NCI-H526 (cell line): ENCODE measurements at regions not wholly inside any gene's neighbourhood (a gene's known extent, or its start where the extent isn't known, plus 50 kb on each side); places are given as distances from the start of the nearest gene placed in this dataset.
"Not testable (repeated sequence)": the region's sequence is repeated elsewhere in the genome, so short reads cannot be mapped to it uniquely, and the experiment has no call there.

ENCODE experiments used
- DNase-seq, 2 experiments: peaks; one replicate each; lab custom pipeline; 2025; lab: John Stamatoyannopoulos, UW

DNA sequence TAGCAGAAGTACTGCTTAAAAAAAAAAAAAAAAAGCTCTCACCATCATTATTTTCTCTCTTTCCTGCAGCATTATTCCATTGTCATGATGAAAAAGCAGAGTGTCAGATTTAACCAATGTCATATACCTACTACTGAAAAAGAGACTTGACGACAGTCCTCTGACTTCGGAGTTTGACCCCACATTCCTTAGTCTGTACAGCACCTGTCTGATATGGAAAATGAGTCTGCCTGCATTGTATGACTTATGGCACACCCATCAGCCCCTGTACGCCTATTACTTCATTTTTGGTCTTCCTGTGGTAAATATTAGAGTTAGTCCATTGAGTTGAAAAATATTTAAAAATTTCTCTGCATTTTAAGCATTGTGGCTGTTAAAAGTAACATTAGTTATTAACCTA, 54.5 kb upstream of the NOX4 start:
- no peak for DNase-seq

DNA sequence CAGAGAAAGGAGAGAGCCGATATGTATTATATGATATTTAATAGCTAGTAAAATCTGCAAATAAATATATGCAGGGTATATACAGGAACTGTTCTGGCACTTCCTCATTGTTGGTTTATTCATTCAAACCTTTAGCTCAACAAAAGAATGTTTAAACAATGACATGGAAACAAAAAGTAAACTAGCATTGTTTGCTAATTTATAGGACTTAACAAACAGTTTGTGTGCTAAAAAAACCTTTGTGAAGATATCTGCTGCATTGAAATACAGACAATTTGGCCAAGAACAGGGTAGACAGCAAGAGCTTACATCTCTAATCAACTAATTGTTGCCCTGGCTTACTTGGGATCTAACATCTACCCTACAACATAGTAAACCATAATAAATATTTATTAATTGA, 64.6 kb upstream of the NOX4 start:
- not testable (repeated sequence) for DNase-seq

DNA sequence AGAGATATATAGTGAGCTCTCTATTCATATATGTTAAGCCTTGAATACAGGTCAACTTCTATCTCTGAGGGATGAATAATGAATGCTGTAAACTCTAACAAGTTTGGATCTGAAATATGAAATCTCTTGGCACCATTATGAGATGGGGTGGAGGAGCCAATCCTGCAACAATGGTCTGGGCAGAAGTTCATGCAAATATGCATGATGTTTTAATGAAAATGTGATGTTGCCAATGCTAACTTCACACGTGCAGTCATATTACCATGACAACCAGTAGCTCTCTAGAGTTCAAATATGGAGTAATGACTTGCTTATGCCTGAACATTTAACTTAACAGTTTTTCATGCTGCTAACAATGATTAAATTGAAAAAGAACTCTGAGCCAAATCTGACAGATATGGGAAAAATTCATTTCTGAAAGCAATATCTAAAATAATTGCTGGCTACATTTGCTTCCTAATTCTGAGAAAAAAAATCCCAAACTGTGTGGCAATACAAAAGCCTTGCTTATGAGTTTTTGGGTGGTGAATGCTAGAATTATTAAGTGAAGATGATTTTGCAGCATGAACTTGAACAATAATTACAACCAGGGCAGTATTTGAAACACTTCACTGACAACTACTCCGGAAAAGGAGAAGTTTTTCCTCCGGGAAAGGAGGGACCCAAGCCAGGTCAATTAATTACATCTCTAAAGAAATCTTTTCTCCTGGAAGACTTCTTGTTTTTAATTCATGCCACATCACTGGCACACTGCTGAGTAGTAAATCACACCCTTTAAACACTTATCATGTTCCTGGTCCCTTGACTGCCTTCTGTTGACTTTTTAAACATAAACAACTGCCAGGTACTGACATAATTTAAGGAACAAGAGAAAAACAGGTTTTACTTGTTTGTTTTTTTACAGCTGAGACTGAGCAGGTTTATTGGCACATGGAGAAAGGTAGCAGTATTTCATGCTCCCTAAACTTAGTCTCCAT, 65.8 kb upstream of the NOX4 start:
- DNase-seq: peak; percentile 56 to 57

DNA sequence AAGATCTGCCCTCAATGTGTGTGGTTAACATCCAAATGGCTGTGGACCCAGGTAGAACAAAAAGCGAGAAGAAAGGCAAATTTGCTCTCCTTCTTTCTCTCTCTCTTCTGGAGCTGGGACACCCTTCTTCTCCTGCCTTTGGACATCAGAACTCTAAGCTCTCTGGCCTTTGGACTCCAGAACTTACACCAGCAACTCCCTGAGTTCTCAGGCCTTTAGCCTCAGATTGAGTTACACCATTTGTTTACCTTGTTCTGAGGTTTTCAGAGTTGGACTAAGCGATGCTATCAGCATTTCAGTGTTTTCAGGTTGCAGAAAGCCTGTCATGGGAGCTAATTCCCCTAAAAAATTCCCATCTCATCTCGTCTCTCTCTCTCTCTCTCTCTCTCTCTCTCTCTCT, 69.4 kb upstream of the NOX4 start:
- DNase-seq: not testable (repeated sequence)

DNA sequence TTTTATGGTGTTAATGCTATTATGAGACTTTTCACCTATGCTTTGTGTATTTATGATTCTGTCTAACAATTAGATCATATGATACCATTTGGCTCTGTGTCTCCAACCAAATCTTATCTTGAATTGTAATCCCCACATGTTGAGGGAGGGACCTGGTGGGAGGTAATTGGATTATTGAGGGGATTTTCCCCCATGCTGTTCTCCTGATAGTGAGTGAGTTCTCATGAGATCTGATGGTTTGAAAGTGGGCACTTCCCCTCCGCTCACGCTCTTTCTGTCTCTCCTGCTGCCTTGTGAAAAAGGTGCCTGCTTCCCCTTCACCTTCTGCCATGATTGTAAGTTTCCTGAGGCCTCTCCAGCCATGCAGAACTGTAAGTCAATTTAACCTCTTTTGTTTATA, 71.6 kb upstream of the NOX4 start:
- DNase-seq: not testable (repeated sequence)

DNA sequence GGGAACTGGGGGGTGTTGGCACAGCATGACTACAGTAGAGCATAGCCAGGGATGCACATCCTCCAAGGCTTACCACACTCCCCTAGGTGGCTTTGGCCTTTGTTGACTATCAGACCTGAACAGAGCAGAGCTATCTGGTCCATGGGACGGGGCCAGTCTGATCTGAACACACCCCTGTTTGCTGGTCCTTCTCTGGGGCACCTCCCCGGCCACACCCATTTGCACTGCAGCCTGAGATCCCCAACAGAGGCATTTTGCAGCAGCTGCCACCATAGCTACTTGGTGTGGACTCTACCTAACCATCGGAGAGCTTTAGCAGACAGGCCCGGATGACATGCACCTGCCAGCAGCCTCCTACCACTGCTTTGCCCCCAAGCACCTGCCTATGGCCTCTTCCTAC, 75.8 kb upstream of the NOX4 start:
- DNase-seq: no peak

DNA sequence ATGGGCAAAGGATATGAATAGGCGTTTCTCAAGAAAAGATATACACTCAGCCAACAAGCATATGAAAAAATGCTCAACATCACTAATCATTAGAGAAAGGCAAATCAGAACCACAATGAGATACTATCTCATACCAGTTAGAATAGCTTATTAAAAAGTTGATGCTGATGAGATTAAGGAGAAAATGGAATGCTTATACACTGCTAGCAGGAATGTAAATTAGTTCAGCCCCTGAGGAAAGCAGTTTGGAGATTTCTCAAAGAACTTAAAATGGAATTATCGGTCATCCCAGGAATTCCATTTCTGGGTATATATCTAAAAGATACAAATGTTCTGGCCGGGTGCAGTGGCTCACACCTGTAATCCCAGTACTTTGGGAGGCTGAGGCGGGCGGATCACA, 78.2 kb upstream of the NOX4 start:
- DNase-seq: not testable (repeated sequence)

DNA sequence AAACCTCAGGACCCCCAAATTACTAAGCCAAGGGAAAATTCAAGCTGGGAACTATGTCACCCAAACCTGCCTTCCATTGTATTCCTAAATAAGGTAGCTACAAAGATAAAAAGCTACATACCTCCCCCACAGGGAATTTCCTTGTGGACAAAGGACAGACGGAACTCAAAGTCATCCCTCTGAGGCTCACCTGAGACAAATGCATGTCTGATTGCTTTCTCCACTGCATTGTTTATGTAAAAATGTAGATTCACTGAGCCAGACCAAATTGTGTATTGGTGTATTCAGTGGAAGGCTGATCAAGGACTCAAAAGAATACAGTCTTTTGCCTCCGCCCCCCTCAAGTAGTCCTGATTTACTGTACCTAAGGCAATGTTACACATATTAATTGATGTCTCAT, 80.5 kb upstream of the NOX4 start:
- not testable (repeated sequence) for DNase-seq

DNA sequence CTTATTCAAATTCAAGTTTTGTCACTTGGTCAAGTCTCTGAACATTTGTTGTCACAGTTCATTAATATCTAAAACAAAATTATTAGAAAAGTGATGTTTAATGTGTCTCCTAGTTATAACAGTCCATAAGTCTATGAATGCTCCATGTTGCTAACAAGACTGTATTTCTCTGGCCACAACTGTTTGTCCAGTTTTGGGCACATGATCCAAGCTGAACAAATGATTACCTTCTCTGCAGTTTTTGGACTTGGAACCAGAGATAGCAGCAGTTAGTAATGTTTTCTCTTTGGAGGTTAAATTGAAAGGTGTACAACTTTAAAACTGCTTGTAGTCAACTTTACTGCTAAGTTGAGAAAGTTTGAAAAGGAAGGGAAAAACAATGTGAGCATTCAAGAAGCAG, 84.7 kb upstream of the NOX4 start:
- not testable (repeated sequence) for DNase-seq

DNA sequence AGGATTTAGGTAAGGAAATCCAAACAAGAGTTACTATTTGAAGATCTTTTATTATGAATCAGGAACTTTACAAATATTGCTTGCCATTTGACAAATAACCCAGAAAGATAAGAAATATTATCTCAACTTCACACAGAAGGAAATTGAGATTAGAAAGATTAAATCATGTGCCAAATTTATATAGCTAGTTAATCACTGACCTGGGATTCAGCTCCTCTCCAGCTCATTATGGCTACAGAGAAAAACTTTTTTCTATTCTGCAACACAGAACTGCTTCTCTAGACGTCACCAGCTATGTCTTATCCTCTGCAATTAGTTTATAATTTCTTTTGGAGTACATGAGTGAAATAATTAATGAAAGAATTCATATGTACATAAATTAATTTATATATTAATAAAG, 86.3 kb upstream of the NOX4 start:
- not testable (repeated sequence) for DNase-seq

DNA sequence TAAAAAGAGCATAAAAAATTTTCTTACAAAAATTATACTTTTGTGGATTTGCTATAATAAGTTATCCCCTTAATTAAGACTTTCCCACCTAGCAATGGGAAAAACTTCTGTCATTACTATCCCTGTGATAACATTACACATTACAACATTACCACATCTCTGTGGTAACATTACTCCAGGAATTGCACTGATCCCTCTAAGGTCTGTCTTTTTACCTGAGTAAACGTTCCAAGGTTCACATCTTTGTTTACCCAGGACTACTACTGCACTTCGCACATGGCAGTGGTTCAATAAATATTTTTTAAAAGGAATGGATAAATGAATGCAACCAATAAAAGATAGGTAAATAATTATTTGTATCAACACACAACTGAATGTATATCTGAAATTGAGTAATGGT, 92.4 kb upstream of the NOX4 start:
- no peak for DNase-seq

DNA sequence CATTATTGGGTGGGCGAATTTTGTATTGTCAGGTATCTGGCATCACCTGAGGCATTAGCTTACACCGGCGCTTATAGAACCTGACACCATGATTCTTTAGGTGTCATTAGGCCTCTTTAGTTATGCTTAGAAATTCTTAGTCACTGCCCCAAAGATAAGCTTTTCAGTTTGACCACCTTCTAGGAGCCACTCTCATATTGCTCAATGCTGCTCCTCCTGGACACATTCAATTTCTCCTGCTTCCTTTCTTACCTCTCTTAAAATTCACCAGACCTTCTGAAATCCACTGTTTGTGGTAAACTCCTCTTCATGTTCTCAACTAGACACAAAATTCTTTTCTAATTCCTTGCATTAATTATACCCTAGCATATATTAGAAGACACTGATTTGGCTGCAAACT, 93.9 kb upstream of the NOX4 start:
- DNase-seq: not testable (repeated sequence)

DNA sequence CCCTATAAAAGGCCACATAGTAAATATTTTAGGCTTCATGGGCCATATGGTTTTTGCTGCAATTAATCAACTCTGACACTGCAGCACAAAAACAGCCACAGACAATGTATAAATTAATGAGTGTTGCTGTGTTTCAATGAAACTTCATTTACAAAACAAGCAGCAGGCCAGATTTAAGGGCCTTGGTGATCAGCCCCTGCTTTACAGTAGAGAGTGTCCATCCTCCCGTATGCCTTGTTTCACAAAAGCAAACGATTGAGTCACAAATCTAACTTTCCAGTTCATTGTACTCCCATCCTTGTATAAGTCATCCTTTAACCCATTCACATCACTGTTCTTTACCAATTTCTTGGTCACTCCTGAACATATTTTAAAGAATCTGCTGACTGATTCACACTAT, 94.3 kb upstream of the NOX4 start:
- not testable (repeated sequence) for DNase-seq

DNA sequence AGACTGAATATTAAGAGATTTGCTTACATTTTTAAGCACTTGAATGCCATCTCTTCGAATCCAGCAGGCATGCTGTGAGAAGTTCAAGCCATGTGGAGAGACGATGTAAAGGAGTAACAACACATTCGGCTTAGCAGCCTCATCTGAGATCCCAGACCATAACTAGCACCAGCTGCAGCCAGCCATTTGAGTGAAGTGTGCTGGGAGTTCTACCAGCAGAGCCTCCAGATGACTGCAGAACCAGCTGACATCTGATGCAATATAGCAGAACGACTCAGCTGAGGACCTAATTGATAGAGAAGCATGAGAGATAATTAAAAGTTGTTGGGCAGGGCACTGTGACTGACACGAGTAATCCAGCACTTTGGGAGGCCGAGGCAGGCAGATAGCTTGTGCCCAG, 98.2 kb upstream of the NOX4 start:
- DNase-seq: not testable (repeated sequence)

DNA sequence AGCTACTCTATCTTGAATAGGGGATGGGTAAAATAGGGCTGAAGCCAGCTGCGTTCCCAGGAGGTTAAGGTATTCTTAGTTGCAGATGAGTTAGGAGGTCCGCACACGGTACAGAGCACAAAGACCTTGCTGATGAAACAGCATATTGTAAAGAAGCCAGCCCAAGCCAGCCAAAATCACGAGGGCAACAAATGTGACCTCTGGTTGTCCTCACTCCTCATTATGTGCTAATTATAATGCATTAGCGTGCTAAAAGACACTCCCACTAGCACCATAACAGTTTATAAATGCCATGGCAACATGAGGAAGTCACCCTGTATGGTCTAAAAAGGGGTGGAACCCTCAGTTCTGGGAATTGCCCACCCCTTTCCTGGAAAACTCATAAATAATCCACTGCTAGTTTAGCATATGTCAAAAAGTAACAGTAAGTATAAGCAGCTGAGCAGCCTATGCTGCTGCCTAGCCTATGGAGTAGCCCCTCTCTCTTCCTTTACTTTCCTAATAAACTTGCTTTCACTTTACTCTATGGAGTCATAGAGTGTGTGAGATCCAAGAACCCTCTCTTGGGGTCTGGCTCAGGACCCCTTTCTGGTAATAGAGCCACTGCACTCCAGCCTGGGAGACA, 98.9 kb upstream of the NOX4 start:
- not testable (repeated sequence) for DNase-seq

DNA sequence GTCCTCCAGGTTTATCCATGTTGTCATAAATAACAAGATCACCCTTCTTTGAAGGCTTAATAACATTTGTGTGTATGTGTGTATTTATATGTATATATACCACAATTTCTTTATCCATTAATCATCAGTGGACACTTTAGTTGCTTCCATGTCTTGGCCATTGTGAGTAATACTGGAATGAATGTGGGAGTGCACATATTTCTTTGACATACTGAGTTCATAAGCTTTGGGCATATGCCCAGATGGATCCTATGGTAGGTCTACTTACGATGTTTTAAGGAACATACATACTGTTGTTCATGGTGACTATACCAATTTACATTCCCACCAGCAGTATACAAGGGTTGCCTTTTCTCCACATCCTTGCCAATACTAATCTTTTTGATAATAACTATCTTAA, 108.8 kb upstream of the TRIM77 start:
- not testable (repeated sequence) for DNase-seq

DNA sequence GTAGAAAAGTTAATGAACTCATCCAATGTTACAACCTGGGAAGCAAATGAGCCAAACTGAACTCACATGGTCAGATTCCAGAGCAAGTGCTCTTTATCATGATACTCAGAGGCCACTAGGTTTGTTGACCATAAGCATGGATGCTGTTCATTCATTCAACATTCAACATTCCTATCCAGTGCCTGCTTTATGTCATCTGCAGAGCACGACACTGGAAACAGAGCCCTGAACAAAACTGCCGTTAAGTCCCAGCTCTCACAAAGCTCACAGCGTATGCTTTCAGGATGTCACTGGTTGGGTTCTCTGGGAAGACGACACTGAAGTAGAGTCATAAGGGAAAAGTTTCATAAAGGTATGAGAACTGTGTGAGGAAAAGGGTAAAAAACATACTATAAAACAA, 105.8 kb upstream of the TRIM77 start:
- DNase-seq: no peak

DNA sequence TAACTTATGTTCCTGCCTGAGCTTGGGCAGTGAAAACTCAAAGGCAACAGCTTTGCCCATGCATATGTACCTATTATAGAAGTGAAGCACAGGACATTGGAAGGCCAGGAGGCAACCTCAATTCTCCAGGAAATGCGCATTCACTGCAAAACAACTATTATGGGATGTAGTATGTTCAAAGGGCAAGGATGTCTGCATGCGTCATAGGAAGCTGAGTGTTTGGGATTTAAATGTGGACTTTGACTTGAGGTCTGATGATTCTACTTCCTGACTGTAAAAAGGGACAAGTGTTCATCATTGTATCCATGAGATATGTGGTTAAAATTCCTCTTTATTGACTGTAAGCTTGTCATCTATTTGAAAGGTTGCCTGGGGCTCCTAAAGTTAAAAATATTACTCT, 103.3 kb upstream of the TRIM77 start:
- not testable (repeated sequence) for DNase-seq

DNA sequence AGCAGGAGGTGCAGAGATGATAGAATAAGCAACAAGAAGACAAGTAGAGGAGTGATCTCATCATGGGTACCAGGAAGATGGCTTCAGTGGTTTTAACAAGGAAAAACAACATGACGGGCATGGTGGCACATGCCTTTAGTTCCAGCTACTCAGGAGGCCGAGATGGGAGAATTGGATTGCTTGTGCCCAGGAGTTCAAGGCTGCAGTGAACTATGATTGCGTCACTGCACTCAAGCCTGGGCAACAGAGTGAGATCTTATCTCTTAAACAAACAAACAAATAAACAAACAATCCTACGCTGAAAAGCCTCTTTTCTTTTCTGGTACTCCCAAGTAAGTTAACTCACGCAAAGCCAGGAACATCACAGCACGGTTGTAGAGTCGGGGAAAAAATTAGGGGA, 102.6 kb upstream of the TRIM77 start:
- DNase-seq: not testable (repeated sequence)

DNA sequence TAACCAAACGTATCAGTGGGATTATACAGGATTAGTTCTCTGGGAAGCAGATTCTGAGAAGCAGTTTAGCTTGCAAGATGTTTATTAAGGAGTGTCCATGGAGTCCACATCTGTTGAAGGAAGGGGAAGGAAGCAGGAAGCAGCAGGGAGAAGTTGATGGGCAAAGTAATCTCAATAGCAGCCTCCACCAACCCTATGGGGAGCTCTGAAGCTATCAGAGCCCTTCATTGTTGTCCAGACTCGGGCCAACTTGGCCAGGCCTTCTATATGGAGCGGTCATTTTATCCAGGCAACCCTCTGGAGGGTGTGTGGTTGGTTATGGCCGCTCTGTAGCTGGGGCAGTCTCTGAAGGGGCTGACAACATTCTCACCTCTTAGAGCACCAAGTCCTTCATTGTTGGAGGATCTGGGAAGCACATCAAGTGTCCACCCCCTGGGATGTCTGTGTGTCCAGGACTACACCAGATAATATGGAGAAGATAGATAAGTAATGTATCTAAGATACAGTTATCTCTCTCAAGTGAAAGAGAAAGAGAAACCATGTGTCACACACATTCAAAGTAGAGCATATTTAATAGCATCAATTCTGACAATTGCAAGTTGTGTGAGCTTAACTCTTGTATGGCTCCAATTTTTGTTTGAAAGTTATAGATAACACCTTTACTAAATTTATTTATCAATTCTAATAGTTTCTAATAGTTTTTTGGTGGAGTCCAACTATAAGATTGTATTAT, 101.7 kb upstream of the TRIM77 start:
- DNase-seq: no peak

DNA sequence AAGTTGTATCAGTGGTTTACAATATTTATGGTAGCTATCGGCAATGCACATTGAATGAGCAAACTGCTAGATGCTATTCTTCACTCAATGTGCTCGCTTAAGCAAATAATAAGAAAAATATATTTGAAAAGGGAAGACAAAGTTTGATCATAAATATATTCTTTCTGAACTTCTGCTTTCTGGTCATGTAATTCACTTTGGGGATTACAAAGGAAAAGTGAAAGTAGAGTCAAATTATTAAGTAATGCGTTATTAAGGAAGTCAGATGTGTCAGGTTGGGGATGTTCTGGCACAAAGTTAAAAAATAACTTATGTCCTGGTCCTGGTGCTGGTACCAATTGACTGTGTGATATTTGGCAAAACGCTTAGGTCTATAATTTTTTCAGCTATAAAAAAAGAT, 98.0 kb upstream of the TRIM77 start:
- DNase-seq: no peak

DNA sequence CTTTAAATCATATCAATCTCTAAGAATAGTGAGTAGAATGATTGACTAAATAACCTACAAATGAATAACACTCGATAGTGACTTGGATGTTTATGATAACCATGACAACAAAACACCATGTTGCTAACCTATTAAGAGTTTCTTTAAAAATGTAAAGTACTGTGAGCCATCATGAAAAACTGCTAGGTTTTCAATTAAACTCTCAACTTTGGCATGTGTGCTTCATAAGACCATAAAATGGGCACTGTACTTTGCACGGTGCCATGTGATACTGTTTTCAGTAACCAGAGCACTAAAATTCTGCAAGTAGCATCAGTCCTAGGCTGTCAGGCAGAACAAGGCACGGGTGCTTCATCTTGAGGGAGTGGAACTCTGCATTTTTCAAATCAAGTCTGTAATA, 96.2 kb upstream of the TRIM77 start:
- no peak for DNase-seq

DNA sequence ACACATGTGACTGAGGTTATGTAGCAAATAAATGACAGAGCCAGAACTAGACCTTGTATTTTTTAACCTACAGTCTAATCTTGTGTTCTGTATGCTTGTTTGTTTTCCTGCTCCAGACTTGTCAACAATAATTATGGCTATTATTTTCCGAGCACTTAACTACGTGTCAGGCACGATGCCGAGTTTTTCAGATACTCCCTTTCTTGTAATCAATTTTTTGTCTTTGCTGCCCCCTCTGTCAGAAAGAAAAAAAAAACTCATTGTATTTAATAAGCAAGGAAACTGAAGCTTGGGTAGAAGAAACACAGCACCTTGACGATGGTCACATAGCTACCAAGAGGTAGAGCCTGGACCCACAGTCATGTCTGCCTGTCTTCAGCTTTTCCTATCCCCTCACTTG, 95.7 kb upstream of the TRIM77 start:
- DNase-seq: peak in 1 of 2 experiments; percentile 42
